IPS-NIHi7 (cell line): ENCODE measurements at regions not wholly inside any gene's neighbourhood (a gene's known extent, or its start where the extent isn't known, plus 50 kb on each side); places are given as distances from the start of the nearest gene placed in this dataset.
A peak's percentile ranks its signal among the peaks of the same experiment; 100 is the strongest.
"Not testable (repeated sequence)": the region's sequence is repeated elsewhere in the genome, so short reads cannot be mapped to it uniquely, and the experiment has no call there.

Experiments used
- DNase-seq: peaks from one replicate; pipeline ENCODE4 v3.0.0; 2012; ENCODE audit warnings: mixed read lengths; ENCODE audit errors: extremely low spot score

DNA sequence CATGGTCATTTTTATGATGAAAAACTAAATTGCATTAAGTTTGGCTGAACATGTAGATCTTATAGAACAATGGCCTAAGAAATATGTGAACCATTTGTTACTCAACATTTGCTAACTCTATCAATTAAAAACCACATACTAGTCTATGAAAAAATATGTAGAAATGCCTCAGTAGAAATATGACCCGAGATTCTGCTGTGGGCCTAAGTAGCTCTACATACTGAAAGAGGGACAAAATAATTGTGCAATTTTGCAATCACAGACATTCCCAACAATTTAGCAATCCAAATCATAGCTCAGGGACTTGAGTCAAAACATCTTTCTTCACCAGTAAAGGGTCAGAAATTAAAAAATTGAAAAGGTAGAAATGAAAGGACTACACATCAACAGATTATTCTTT lies 619.0 kb downstream of the FRK start:
- DNase-seq: no peak

- peak; percentile 37 for DNase-seq
Observed at GRCh38 chr6:115415378-115415777, 645.3 kb downstream of the FRK start.

DNA sequence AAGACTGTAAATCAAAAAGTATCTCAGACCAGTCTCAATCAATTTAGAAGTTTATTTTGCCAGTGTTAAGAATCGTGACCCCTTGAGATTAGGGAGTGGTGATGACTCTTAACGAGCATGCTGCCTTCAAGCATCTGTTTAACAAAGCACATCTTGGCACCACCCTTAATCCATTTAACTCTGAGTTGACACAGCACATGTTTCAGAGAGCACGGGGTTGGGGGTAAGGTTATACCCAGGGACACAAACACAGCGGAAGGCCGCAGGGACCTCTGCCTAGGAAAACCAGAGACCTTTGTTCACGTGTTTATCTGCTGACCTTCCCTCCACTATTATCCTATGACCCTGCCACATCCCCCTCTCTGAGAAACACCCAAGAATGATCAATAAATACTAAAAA lies 645.8 kb downstream of the FRK start:
- not testable (repeated sequence) for DNase-seq

GRCh38 chr6:115411756-115412155 lies 648.9 kb downstream of the FRK start:
- DNase-seq: no peak

DNA sequence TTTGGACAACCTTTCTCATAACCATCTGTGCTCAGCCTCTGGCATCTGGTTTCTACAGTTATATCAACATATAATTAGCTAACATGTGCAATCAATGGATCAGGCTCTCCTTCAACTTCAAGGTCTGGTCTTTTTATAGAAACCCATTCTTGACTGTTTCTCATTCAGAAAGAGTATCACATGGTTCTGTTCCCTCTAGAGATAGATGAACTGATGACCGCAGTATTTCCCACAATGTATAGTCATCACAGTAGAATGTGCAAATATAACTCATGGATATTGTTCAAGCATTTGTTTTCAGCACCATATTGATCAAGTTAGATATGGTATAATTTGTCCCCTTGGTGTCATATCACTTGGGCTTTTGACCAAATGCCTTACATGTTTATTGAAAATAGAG lies 656.2 kb downstream of the FRK start:
- DNase-seq: no peak

DNA sequence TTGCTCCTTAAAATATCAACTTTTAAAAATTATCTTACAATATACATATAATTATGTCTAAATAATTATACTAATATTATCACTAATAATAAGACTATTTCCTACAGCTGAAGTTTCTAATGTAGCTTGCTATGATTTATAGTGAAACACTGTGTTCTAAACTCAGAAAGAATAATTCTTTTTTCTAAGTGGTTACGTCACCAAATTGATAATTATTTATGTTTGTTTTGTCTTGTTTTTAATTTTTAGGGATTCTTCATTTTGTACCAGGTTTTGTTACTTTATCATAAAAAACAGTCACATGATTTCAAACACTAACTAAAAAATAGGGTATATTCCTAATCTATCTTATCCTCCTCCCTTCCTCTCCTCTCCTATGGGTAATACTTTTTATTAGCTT lies 662.1 kb downstream of the FRK start:
- DNase-seq: no peak

DNA sequence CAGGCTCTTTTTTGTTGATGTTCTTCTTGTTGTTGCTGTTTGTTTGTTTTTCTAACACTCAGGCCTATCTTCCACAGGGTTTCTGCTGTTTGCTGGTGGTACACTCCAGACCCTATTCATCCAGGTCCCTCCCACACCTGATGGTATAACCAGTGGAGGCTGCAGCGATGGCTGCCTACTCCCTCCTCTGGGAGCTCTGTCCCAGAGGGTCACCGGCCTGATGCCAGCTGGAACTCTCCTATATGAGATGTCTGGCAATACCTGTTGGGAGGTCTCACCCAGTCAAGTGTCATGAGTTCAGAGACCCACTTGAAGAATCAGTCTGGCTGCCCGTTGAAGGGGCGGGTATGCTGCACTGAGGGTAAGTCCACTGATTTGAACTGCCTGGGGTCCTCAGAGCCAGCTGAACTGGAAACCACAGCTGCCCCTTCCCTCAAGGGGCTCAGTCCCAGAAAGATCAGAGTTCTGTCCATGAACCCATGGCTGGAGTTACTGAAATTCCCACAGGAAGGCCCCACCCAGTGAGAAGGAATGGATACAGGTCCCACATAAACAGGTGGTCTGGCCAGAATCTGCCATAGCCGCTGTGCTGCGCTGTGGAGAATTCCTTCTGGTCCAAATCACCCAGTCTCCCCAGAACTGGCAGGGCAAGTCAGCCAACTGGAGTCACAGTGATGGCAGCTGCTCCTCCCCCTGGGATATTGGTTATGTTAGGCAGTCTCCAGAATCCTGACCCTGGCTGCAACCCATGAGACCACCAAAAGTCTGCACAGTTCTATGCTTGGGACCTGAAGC lies 664.4 kb downstream of the FRK start:
- DNase-seq: no peak

DNA sequence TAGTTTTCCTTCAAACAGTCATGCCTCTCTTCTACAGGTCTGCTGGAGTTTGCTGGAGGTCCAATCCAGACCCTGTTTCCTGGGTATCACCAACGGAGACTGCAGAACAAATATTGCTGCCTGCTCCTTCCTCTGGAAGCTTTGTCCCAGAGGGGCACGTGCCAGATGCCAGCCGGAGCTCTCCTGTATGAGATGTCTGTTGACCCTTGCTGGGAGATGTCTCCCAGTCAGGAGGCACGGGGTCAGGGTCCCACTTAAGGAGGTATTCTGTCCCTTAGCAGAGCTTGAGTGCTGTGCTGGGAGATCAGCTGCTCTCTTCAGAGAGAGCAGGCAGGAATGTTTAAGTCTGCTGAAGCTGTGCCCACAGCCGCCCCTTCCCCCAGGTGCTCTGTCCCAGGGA lies 666.9 kb downstream of the FRK start:
- DNase-seq: no peak

DNA sequence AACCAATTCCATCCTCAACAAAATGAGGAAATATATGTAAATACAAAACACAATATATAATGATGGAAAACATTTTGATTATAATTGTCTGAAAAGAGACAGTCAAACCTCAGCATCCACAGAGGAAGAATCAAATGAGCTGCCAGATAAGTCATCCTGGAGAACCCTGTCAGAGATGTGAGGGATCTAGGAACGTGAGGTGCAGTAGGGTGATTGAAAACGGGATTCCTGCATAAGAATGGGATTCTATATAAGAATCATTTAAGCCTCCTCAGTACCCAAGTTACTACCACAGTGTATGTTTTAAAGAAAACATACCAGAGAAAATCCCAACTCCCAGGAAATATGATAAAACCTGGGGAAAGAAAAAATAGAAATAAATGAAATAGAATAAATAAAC lies 690.5 kb downstream of the FRK start:
- DNase-seq: no peak

GRCh38 chr6:115365783-115366182 lies 694.9 kb downstream of the FRK start:
- no peak for DNase-seq

DNA sequence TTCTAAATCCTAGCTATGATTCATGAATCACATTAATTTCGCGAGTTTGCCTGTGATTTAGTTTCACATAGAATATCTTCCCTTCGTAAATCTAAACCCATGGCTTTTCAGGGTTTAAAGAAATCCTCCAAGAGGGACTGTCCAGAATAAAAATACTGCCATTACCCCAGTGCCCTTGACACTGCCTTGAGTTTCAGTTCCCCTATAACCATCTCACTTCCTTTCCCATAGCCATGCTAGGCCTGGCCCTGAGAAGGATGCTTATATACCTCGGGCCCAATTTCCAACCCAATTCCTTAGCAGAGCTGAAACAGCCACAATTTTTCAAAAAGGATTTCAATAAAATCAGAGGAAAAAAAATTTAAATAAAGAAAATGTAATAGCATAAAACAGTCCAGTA lies 697.3 kb downstream of the FRK start:
- no peak for DNase-seq

DNA sequence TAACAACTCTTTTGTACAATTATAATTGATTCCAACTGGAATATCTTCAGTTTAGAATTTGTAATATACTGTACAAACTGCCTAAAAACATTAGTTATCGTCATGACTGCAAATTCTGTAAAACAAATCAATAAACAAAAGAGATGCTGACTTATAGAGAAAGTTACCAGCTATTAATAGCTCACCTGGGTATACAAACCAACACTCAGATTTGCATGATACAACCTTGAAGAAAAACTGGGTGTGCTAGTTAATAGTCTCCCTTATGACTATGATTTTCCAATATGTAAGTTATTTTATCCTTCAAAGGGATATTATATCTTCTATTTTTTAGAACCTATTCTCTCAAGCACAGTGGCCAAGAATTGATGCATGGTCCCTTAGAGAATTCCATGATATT lies 698.5 kb downstream of the FRK start:
- DNase-seq: no peak

GRCh38 chr6:115360602-115361325 lies 699.9 kb downstream of the FRK start:
- no peak for DNase-seq

DNA sequence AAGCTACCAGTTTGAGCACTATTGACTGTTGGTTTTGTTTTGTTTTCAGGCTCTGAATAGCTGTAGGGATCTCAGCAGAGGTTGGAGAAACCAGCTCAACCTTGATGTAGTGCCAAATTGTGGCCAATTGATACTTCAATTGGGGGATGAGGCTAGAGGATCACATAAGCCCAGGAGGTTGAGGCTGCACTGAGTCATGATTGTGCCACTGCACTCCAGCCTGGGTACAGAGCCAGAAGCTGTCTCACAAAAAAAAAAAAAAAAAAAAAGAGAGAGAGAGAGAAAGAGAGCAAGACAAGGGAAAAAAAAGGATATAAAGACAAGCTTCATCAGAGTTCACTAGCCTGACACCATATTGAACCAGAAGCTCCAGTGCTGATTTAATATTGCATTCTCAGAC lies 702.1 kb downstream of the FRK start:
- no peak for DNase-seq

DNA sequence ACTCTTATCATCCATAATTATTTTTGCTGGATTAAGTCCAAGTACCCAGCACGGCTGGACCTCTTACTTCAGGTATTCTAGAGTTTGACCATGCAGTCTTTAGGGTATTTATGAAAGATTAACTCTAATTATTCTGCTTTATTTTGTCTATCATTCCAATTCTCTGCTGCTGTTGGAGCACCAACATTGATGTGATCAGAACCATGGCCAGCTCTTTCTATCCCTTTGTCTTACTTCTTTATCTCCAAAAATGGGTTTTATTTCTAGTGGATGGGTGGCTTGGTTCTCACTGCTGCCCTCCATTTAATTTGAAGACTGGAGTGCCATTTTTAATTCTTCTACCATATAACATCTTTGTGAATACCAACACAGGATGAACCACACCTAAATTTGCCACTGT lies 704.3 kb downstream of the FRK start:
- no peak for DNase-seq

DNA sequence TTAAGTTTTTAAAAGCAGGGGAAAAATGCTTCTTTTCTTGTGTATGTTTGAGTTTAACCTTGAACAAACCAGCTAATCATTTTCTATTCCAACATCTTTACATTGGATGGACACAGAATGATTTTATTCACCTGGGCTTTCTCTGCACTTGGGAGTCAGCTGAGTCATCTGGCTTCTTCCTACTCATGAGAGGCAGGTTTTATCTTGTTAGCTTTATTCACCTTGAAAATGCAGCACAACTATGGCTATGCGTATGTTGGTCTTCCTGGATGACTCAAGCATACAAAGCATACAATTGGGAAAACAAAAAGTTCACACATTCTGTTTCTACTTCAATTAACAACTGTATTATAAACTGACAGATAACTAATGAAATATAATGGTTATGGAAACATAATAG lies 737.7 kb downstream of the FRK start:
- no peak for DNase-seq

GRCh38 chr6:115319823-115320222 lies 740.9 kb downstream of the FRK start:
- no peak for DNase-seq

DNA sequence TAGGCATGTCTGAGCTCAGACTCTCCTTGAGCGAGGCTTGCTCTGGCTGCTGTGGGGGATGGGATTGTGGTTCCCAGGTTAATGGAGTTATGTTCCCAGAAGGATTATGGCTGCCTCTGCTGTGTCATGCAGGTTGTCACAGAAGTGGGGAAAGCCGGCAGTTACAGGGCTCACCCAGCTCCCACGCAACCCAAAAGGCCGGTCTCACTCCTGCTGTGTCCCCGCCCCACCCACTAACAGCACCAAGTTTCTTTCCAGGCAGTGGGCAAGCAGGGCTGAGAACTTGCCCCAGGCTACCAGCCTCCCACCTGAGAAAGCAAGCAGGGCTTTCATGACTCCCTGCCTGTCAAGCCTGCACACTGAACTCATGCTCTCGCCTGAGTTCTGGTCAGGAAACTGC lies 750.5 kb downstream of the FRK start:
- DNase-seq: no peak

DNA sequence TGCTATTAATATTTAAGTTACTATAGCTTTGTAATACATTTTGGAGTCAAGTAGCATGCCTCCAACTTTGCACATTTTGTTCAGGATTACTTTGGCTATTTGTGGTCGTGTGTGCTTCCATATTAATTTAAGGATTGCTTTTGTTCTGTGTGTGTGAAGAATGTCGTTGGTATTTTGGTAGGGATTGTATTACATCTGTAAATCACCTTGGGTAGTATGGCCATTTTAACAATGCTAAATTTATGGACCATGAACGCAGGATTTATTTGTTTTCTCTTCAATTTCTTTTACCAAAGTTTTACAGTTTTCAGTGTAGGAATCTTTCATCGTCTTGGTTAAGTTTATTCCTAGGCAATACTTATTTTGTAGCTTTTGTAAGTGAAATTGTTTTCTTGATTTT lies 758.0 kb downstream of the FRK start:
- DNase-seq: no peak

GRCh38 chr6:115287467-115287866 lies 773.2 kb downstream of the FRK start:
- peak; percentile 19 for DNase-seq

- DNase-seq: no peak
Observed at GRCh38 chr6:115276881-115277565, 783.7 kb downstream of the FRK start.

DNA sequence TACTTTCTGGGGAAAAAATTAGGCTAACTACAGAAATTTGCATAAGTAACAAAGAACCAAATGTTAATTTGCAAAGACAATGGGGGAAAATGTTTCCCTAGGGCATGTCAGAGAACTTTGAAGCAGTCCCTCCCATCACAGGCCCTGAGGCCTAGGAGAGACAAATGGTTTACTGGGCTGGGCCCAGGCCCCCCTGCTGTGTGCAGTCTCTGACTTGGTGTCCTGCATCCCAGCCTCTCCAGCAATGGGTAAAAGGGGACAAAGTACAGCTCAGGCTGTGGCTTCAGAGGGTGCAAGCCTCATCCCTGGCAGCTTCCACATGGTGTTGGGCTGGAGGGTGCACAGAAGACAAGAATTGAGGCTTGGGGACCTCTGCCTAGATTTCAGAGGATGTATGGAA lies 788.4 kb downstream of the FRK start:
- DNase-seq: no peak

GRCh38 chr6:115271434-115271833 lies 789.3 kb downstream of the FRK start:
- DNase-seq: no peak
